HepG2 (cell line): ENCODE measurements at regions not wholly inside any gene's neighbourhood (a gene's known extent, or its start where the extent isn't known, plus 50 kb on each side); places are given as distances from the start of the nearest gene placed in this dataset.

Experiments used
- ARID3A ChIP-seq: IDR thresholded peaks from 2 replicates; pipeline ENCODE4 v1.6.1; 2012; ENCODE audit warnings: low read depth, low read length, improper control_type of control experiment
- BRF2 ChIP-seq: sonication (generic); formaldehyde crosslinking; IDR thresholded peaks from 2 replicates; pipeline ENCODE4 v1.8.1; 2022; ENCODE audit warnings: mild to moderate bottlenecking, missing genetic modification reagents
- HHEX ChIP-seq: IDR thresholded peaks from 2 replicates; pipeline ENCODE4 v1.6.1; 2016; ENCODE audit warnings: control low read depth
- MED1 ChIP-seq: sonication (generic); formaldehyde crosslinking; IDR thresholded peaks from 2 replicates; pipeline ENCODE4 v1.4.0; 2020; ENCODE audit warnings: missing genetic modification reagents
- NCOA5 ChIP-seq: sonication (generic); formaldehyde crosslinking; IDR thresholded peaks from 2 replicates; pipeline ENCODE4 v1.4.0; 2020; ENCODE audit warnings: missing genetic modification reagents
- NFIC ChIP-seq: IDR thresholded peaks from 2 replicates; pipeline ENCODE4 v1.6.1; 2012; ENCODE audit warnings: mild to moderate bottlenecking, low read length, inconsistent platforms
- RFX1 ChIP-seq: fragments of 450-650 bp; IDR thresholded peaks from 2 replicates; pipeline ENCODE4 v1.6.1; 2017
- TRIM24 ChIP-seq: sonication (generic); formaldehyde crosslinking; IDR thresholded peaks from 2 replicates; pipeline ENCODE4 v1.8.0; 2022; ENCODE audit warnings: mild to moderate bottlenecking, missing genetic modification reagents
- XBP1 ChIP-seq: sonication (generic); formaldehyde crosslinking; IDR thresholded peaks from 2 replicates; pipeline ENCODE4 v1.5.0; 2020; ENCODE audit warnings: missing genetic modification reagents
- ZNF225 ChIP-seq: sonication (generic); formaldehyde crosslinking; IDR thresholded peaks from 2 replicates; pipeline ENCODE4 v1.4.0; 2020; ENCODE audit warnings: mild to moderate bottlenecking, missing genetic modification reagents
- ZNF253 ChIP-seq: sonication (generic); formaldehyde crosslinking; IDR thresholded peaks from 2 replicates; pipeline ENCODE4 v1.8.0; 2022; ENCODE audit warnings: mild to moderate bottlenecking, missing genetic modification reagents, borderline replicate concordance
- ZNF407 ChIP-seq: sonication (generic); formaldehyde crosslinking; IDR thresholded peaks from one replicate; pipeline ENCODE4 v1.5.1; 2020; ENCODE audit warnings: mild to moderate bottlenecking, missing genetic modification reagents; ENCODE audit errors: not compliant biosample characterization
- ZNF549 ChIP-seq: sonication (generic); formaldehyde crosslinking; IDR thresholded peaks from 2 replicates; pipeline ENCODE4 v1.5.0; 2020; ENCODE audit warnings: missing genetic modification reagents
- ZNF574 ChIP-seq: sonication (generic); formaldehyde crosslinking; IDR thresholded peaks from 2 replicates; pipeline ENCODE4 v1.4.0; 2020; ENCODE audit warnings: missing genetic modification reagents

GRCh38 chr4:3836756-3837601 lies 70.8 kb downstream of the ADRA2C start (continued):
- TF ChIP-seq ZNF549 (CRISPR knock-in tag) = no peak
- peak; percentile 70; the same call in 1 of the 2 replicates for TF ChIP-seq ZNF225 (CRISPR knock-in tag)
- peak; percentile 95 for TF ChIP-seq MED1 (CRISPR knock-in tag)
- 0 out of 2 replicates have a peak, but pooled peaks have one; percentile 22 for TF ChIP-seq BRF2 (CRISPR knock-in tag)
- no peak for TF ChIP-seq HHEX (CRISPR knock-in tag)
- peak; percentile 62 for TF ChIP-seq ZNF574 (CRISPR knock-in tag)
- peak; percentile 45; the same call in 1 of the 2 replicates for TF ChIP-seq ZNF253 (CRISPR knock-in tag)
- TF ChIP-seq XBP1 (CRISPR knock-in tag) = no peak
- TF ChIP-seq ZNF407 (CRISPR knock-in tag) = peak; percentile 36
- peak; percentile 100 for TF ChIP-seq TRIM24 (CRISPR knock-in tag)
- TF ChIP-seq ARID3A = peak; percentile 47; the same call in 1 of the 2 replicates
- no peak for TF ChIP-seq RFX1
- TF ChIP-seq NFIC = no peak
- TF ChIP-seq NCOA5 (CRISPR knock-in tag) = no peak
